Colonic mucosa (tissue), 4 donors: ENCODE measurements at regions not wholly inside any gene's neighbourhood (a gene's known extent, or its start where the extent isn't known, plus 50 kb on each side); places are given as distances from the start of the nearest gene placed in this dataset.

ENCODE experiments used
- DNase-seq: peaks from one replicate; pipeline ENCODE4 v3.0.0-alpha.2; 2020
- H3K27ac ChIP-seq: fragments of 200-600 bp; one replicate; pipeline ENCODE4 v1.8.0; 2021
- H3K27me3 ChIP-seq: fragments of 200-600 bp; one replicate; pipeline ENCODE4 v1.8.0; 2021
- H3K36me3 ChIP-seq: fragments of 200-600 bp; one replicate; pipeline ENCODE4 v1.8.0; 2021
- H3K4me1 ChIP-seq: fragments of 200-600 bp; one replicate; pipeline ENCODE4 v1.8.0; 2021; ENCODE audit warnings: mild to moderate bottlenecking
- H3K4me3 ChIP-seq: fragments of 200-600 bp; one replicate; pipeline ENCODE4 v1.8.0; 2021
- H3K9ac ChIP-seq, 2 donors: one replicate each; pipeline ENCODE4 v1.7.0; 2013; ENCODE audit warnings: control low read depth in 2 of 2, low read depth in 2 of 2, low read length in 2 of 2
- H3K9me3 ChIP-seq: fragments of 200-600 bp; one replicate; pipeline ENCODE4 v1.8.0; 2021
- intact Hi-C: fragments of 100-400 bp; cut with DNase I; formaldehyde crosslinking; loops from one replicate; pipeline ENCODE4 v1.14.1; 2022
- TF ChIP-seq, protein P1 (sequence below): fragments of 200-600 bp; IDR thresholded peaks from one replicate; pipeline ENCODE4 v1.8.0; 2022; ENCODE audit warnings: antibody characterized with exemption, mild to moderate bottlenecking
- donor health status: healthy.
- donor health status: DM: no; HTN: no; CAD: no.
- donor health status: DM: no; HTN: no; CAD: no.

DNA sequence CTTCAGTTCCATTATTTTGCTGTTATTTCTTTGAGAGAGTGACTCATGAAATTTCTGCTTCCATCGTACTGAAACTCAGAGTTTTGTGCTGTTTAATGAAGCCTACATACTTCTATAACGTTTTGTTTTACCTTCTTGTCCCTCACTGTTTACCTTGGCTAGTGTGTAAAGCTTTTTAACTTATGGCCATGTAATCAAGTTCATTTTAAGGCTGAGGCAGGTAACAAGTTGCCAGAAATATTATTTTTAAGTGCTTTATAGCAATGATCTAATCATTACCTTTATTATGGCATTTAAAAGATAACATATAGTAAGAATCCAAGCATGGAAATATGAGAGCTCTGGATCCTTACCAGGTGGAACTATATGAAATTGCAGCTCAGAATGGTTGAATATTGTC lies 102.3 kb upstream of the FAT1 start:
- H3K27me3 ChIP-seq, result no peaks in the 10 kb centered on the region
- TF ChIP-seq, protein P1, sequence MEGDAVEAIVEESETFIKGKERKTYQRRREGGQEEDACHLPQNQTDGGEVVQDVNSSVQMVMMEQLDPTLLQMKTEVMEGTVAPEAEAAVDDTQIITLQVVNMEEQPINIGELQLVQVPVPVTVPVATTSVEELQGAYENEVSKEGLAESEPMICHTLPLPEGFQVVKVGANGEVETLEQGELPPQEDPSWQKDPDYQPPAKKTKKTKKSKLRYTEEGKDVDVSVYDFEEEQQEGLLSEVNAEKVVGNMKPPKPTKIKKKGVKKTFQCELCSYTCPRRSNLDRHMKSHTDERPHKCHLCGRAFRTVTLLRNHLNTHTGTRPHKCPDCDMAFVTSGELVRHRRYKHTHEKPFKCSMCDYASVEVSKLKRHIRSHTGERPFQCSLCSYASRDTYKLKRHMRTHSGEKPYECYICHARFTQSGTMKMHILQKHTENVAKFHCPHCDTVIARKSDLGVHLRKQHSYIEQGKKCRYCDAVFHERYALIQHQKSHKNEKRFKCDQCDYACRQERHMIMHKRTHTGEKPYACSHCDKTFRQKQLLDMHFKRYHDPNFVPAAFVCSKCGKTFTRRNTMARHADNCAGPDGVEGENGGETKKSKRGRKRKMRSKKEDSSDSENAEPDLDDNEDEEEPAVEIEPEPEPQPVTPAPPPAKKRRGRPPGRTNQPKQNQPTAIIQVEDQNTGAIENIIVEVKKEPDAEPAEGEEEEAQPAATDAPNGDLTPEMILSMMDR, result no peak
- H3K27ac ChIP-seq, result no peak overlapping the region
- H3K9ac ChIP-seq, result no peak overlapping the region
- no peak overlapping the region for H3K4me3 ChIP-seq
- no peaks in the 10 kb centered on the region for H3K4me1 ChIP-seq
- H3K9me3 ChIP-seq, result no peaks in the 10 kb centered on the region
- no peaks in the 10 kb centered on the region for H3K36me3 ChIP-seq
- DNase-seq, result no peak
- intact Hi-C loops, result no loop called here

GRCh38 chr4:186826846-186827533 lies 103.3 kb upstream of the FAT1 start:
- TF ChIP-seq, protein P1, result no peak
- Histone ChIP-seq H3K36me3 (no peaks in the 10 kb centered on the region), H3K4me3 (no peak overlapping the region), H3K9ac (no peak overlapping the region), H3K4me1 (no peaks in the 10 kb centered on the region), H3K9me3 (no peaks in the 10 kb centered on the region), H3K27ac (no peak overlapping the region), H3K27me3 (no peaks in the 10 kb centered on the region)
- intact Hi-C loops, result no loop called here
- DNase-seq, result no peak

DNA sequence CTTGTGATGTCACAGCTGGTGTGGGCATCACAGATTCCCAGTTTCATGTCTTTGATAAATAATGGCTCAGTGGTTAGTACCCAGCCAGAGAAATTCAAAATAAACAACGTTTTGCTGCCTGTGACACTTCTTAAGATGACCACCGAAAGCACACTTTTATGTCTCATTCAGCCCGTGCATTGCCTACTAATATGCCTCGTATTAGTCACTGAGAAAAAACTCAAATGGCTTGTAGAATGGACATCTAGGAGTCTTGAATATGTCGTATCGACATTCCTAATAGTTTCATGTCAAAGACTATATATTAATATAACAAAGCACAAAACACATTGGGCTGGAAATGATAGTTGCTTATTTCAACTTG lies 103.9 kb upstream of the FAT1 start:
- Histone ChIP-seq H3K36me3 (no peaks in the 10 kb centered on the region), H3K27ac (no peak overlapping the region), H3K9me3 (no peaks in the 10 kb centered on the region), H3K9ac (no peak overlapping the region), H3K27me3 (no peaks in the 10 kb centered on the region), H3K4me1 (no peaks in the 10 kb centered on the region), H3K4me3 (no peak overlapping the region)
- intact Hi-C loops, result no loop called here
- TF ChIP-seq, protein P1, result no peak
- no peak for DNase-seq

DNA sequence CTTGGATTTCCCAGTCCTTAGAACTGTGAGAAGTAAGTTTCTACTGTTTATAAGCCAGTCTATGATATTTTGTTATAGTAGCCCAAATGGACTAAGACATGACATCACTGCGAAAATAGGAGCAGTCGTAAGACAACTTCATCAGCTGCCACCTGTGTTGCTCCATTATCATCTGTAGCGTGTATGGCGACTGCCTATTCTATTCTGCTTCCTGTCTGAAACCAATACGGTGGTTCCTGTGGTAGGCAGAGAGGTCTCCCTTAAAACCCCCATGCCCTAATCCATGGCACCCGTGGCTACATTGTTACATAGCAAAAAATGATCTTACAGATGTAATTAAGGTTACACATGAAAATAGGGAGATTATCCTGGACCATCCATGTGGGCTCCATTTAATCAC lies 105.4 kb upstream of the FAT1 start:
- H3K4me1 ChIP-seq, result no peaks in the 10 kb centered on the region
- H3K9me3 ChIP-seq, result no peaks in the 10 kb centered on the region
- H3K27ac ChIP-seq, result no peak overlapping the region
- H3K9ac ChIP-seq, result no peak overlapping the region
- H3K27me3 ChIP-seq, result no peaks in the 10 kb centered on the region
- DNase-seq, result no peak
- no peaks in the 10 kb centered on the region for H3K36me3 ChIP-seq
- TF ChIP-seq, protein P1, result no peak
- intact Hi-C loops, result no loop called here
- H3K4me3 ChIP-seq, result no peak overlapping the region

GRCh38 chr4:186829740-186830449 lies 106.2 kb upstream of the FAT1 start:
- Histone ChIP-seq H3K27me3 (no peaks in the 10 kb centered on the region), H3K27ac (no peak overlapping the region), H3K36me3 (no peaks in the 10 kb centered on the region), H3K4me1 (no peaks in the 10 kb centered on the region), H3K9me3 (no peaks in the 10 kb centered on the region), H3K4me3 (no peak overlapping the region), H3K9ac (no peak overlapping the region)
- DNase-seq, result no peak
- TF ChIP-seq, protein P1, result no peak
- intact Hi-C loops, result no loop called here
